ENCODE measurements at regions not wholly inside any gene's neighbourhood (a gene's known extent, or its start where the extent isn't known, plus 50 kb on each side); places are given as distances from the start of the nearest gene placed in this dataset.

GRCh38 chr10:29751240-29751639 is 116.5 kb upstream of the SVIL start:
- TF ChIP-seq CTCF (IDR thresholded peaks at IDR 0.05): no peak
- no peak for TF ChIP-seq POLR2A (IDR thresholded peaks at IDR 0.05)

Data from adrenal gland (tissue), 5 donors.